HEK293T (cell line): ENCODE measurements at regions not wholly inside any gene's neighbourhood (a gene's known extent, or its start where the extent isn't known, plus 50 kb on each side); places are given as distances from the start of the nearest gene placed in this dataset.

Source experiments
- ARNT ChIP-seq: fragments of 450-650 bp; IDR thresholded peaks from 2 replicates; pipeline ENCODE4 v1.6.1; 2017; ENCODE audit warnings: mild to moderate bottlenecking
- ELF4 ChIP-seq: fragments of 450-650 bp; IDR thresholded peaks from 2 replicates; pipeline ENCODE4 v1.6.1; 2017; ENCODE audit warnings: antibody characterized with exemption
- FOXM1 ChIP-seq: fragments of 450-650 bp; IDR thresholded peaks from 2 replicates; pipeline ENCODE4 v1.6.1; 2017; ENCODE audit warnings: mild to moderate bottlenecking, borderline replicate concordance
- HDGF ChIP-seq: fragments of 450-650 bp; IDR thresholded peaks from 2 replicates; pipeline ENCODE4 v1.6.1; 2017; ENCODE audit warnings: antibody characterized with exemption, borderline replicate concordance
- SP1 ChIP-seq: fragments of 450-650 bp; IDR thresholded peaks from 2 replicates; pipeline ENCODE4 v1.6.1; 2017
- TARDBP ChIP-seq: fragments of 450-650 bp; IDR thresholded peaks from 2 replicates; pipeline ENCODE4 v1.6.1; 2016

- no peak for TF ChIP-seq TARDBP
- no peak for TF ChIP-seq FOXM1
- no peak for TF ChIP-seq ARNT
- TF ChIP-seq SP1, result no peak
- no peak for TF ChIP-seq HDGF
- TF ChIP-seq ELF4, result no peak
These were observed 101.8 kb downstream of the SPRY4 start for GRCh38 chr5:142222866-142223558.
